ENCODE measurements at regions not wholly inside any gene's neighbourhood (a gene's known extent, or its start where the extent isn't known, plus 50 kb on each side); places are given as distances from the start of the nearest gene placed in this dataset.
A peak's percentile ranks its signal among the peaks of the same experiment; 100 is the strongest.

GRCh38 chr9:87803166-87803565 lies 77.2 kb downstream of the CTSL start:
- DNase-seq (ENCODE audit: low spot score): no peak
- Mint-ChIP-seq H3K4me1 (ENCODE audit: low read depth) (no peaks in the 10 kb centered on the region), H3K4me3 (no peak overlapping the region), H3K27me3 (ENCODE audit: insufficient read depth) (peaks cover 5% of the 10 kb centered on the region), H3K36me3 (ENCODE audit: low read depth) (no peaks in the 10 kb centered on the region), H3K9me3 (no peaks in the 10 kb centered on the region), H3K27ac (no peak overlapping the region)
- intact Hi-C loops (cut with micrococcal nuclease): no loop called here

GRCh38 chr9:87803623-87804345 lies 77.9 kb downstream of the CTSL start:
- no peak overlapping the region for H3K27ac Mint-ChIP-seq
- no peaks in the 10 kb centered on the region for H3K4me1 Mint-ChIP-seq (ENCODE audit: low read depth)
- H3K9me3 Mint-ChIP-seq: no peaks in the 10 kb centered on the region

GRCh38 chr9:87805259-87805658 lies 77.4 kb upstream of the SPATA31E1 start:
- Mint-ChIP-seq H3K4me3 (no peak overlapping the region), H3K27me3 (ENCODE audit: insufficient read depth) (peaks cover 6% of the 10 kb centered on the region), H3K4me1 (ENCODE audit: low read depth) (no peaks in the 10 kb centered on the region), H3K36me3 (ENCODE audit: low read depth) (no peaks in the 10 kb centered on the region), H3K27ac (no peak overlapping the region), H3K9me3 (peaks cover 3% of the 10 kb centered on the region)
- intact Hi-C loops (cut with micrococcal nuclease): no loop called here
- no peak for DNase-seq (ENCODE audit: low spot score)

More at GRCh38 chr9:87803623-87804345, 77.9 kb downstream of the CTSL start:
- no peak for DNase-seq (ENCODE audit: low spot score)
- Mint-ChIP-seq H3K36me3 (ENCODE audit: low read depth) (no peaks in the 10 kb centered on the region), H3K27me3 (ENCODE audit: insufficient read depth) (peaks cover 5% of the 10 kb centered on the region), H3K4me3 (no peak overlapping the region)
- intact Hi-C loops (cut with micrococcal nuclease): no loop called here

- intact Hi-C loops (cut with micrococcal nuclease): loop anchor here (5.0 to 10.0 kb wide), 5 partner anchors 45 to 1405 kb away; no protein-coding TSS in a partner anchor
- Mint-ChIP-seq H3K4me3 (no peak overlapping the region), H3K27ac (no peak overlapping the region), H3K36me3 (ENCODE audit: low read depth) (no peaks in the 10 kb centered on the region), H3K27me3 (ENCODE audit: insufficient read depth) (peaks cover 4% of the 10 kb centered on the region), H3K4me1 (ENCODE audit: low read depth) (peaks cover 25% of the 10 kb centered on the region), H3K9me3 (peaks cover 3% of the 10 kb centered on the region)
- DNase-seq (ENCODE audit: low spot score): no peak
Observed at GRCh38 chr9:87810008-87810407, 72.7 kb upstream of the SPATA31E1 start.

GRCh38 chr9:87810679-87811178 lies 71.9 kb upstream of the SPATA31E1 start:
- Mint-ChIP-seq H3K4me3 (no peak overlapping the region), H3K27me3 (ENCODE audit: insufficient read depth) (peaks cover 6% of the 10 kb centered on the region), H3K27ac (no peak overlapping the region), H3K4me1 (ENCODE audit: low read depth) (peaks cover 25% of the 10 kb centered on the region), H3K36me3 (ENCODE audit: low read depth) (no peaks in the 10 kb centered on the region), H3K9me3 (peaks cover 3% of the 10 kb centered on the region)
- intact Hi-C loops (cut with micrococcal nuclease): loop anchor here (5.0 to 10.0 kb wide), 5 partner anchors 46 to 1406 kb away; no protein-coding TSS in a partner anchor
- no peak for DNase-seq (ENCODE audit: low spot score)

GRCh38 chr9:87812375-87813118 lies 70.1 kb upstream of the SPATA31E1 start:
- H3K27ac Mint-ChIP-seq: peak overlapping the region; percentile 12

GRCh38 chr9:87813119-87813463 lies 69.6 kb upstream of the SPATA31E1 start:
- Mint-ChIP-seq H3K9me3 (peaks cover 3% of the 10 kb centered on the region), H3K27me3 (ENCODE audit: insufficient read depth) (peaks cover 13% of the 10 kb centered on the region), H3K36me3 (ENCODE audit: low read depth) (no peaks in the 10 kb centered on the region), H3K27ac (peak overlapping the region; percentile 12), H3K4me3 (no peak overlapping the region), H3K4me1 (ENCODE audit: low read depth) (peaks cover 25% of the 10 kb centered on the region)
- intact Hi-C loops (cut with micrococcal nuclease): loop anchor here (2.0 to 10.0 kb wide), 6 partner anchors 20 to 1408 kb away; no protein-coding TSS in a partner anchor
- no peak for DNase-seq (ENCODE audit: low spot score)

More at GRCh38 chr9:87812375-87813118, 70.1 kb upstream of the SPATA31E1 start:
- H3K4me1 Mint-ChIP-seq (ENCODE audit: low read depth): peaks cover 25% of the 10 kb centered on the region
- peaks cover 13% of the 10 kb centered on the region for H3K27me3 Mint-ChIP-seq (ENCODE audit: insufficient read depth)
- no peak for DNase-seq (ENCODE audit: low spot score)
- no peaks in the 10 kb centered on the region for H3K36me3 Mint-ChIP-seq (ENCODE audit: low read depth)
- intact Hi-C loops (cut with micrococcal nuclease): loop anchor here (1.0 to 10.0 kb wide), 8 partner anchors 20 to 1408 kb away; no protein-coding TSS in a partner anchor
- no peak overlapping the region for H3K4me3 Mint-ChIP-seq
- peaks cover 3% of the 10 kb centered on the region for H3K9me3 Mint-ChIP-seq

GRCh38 chr9:87816036-87816435 lies 66.6 kb upstream of the SPATA31E1 start:
- H3K4me1 Mint-ChIP-seq (ENCODE audit: low read depth): peaks cover 25% of the 10 kb centered on the region
- no peaks in the 10 kb centered on the region for H3K36me3 Mint-ChIP-seq (ENCODE audit: low read depth)
- DNase-seq (ENCODE audit: low spot score): no peak
- no peak overlapping the region for H3K4me3 Mint-ChIP-seq
- peaks cover 11% of the 10 kb centered on the region for H3K27me3 Mint-ChIP-seq (ENCODE audit: insufficient read depth)
- H3K27ac Mint-ChIP-seq: no peak overlapping the region
- no peaks in the 10 kb centered on the region for H3K9me3 Mint-ChIP-seq
- intact Hi-C loops (cut with micrococcal nuclease): loop anchor here (10.0 kb wide), 4 partner anchors 51 to 1411 kb away; no protein-coding TSS in a partner anchor

- DNase-seq (ENCODE audit: low spot score): no peak
- intact Hi-C loops (cut with micrococcal nuclease): loop anchor here (10.0 kb wide), 4 partner anchors 54 to 1414 kb away; no protein-coding TSS in a partner anchor
- Mint-ChIP-seq H3K4me1 (ENCODE audit: low read depth) (peaks cover 2% of the 10 kb centered on the region), H3K27ac (no peak overlapping the region), H3K36me3 (ENCODE audit: low read depth) (no peaks in the 10 kb centered on the region), H3K4me3 (no peak overlapping the region), H3K9me3 (no peaks in the 10 kb centered on the region), H3K27me3 (ENCODE audit: insufficient read depth) (peaks cover 11% of the 10 kb centered on the region)
Observed at GRCh38 chr9:87818308-87818707, 64.4 kb upstream of the SPATA31E1 start.

- Mint-ChIP-seq H3K27ac (no peak overlapping the region), H3K36me3 (ENCODE audit: low read depth) (no peaks in the 10 kb centered on the region), H3K4me3 (no peak overlapping the region), H3K27me3 (ENCODE audit: insufficient read depth) (peaks cover 2% of the 10 kb centered on the region), H3K4me1 (ENCODE audit: low read depth) (peaks cover 6% of the 10 kb centered on the region), H3K9me3 (no peaks in the 10 kb centered on the region)
- DNase-seq (ENCODE audit: low spot score): no peak
- intact Hi-C loops (cut with micrococcal nuclease): no loop called here
Observed at GRCh38 chr9:87824216-87824875, 58.3 kb upstream of the SPATA31E1 start.

- H3K9me3 Mint-ChIP-seq: no peaks in the 10 kb centered on the region
- peaks cover 1% of the 10 kb centered on the region for H3K27me3 Mint-ChIP-seq (ENCODE audit: insufficient read depth)
- intact Hi-C loops (cut with micrococcal nuclease): no loop called here
- no peak for DNase-seq (ENCODE audit: low spot score)
- H3K4me3 Mint-ChIP-seq: no peak overlapping the region
- peaks cover 12% of the 10 kb centered on the region for H3K4me1 Mint-ChIP-seq (ENCODE audit: low read depth)
- H3K27ac Mint-ChIP-seq: no peak overlapping the region
- H3K36me3 Mint-ChIP-seq (ENCODE audit: low read depth): no peaks in the 10 kb centered on the region
Observed at GRCh38 chr9:87824886-87825285, 57.8 kb upstream of the SPATA31E1 start.

- intact Hi-C loops (cut with micrococcal nuclease): no loop called here
- H3K9me3 Mint-ChIP-seq: no peaks in the 10 kb centered on the region
Observed at GRCh38 chr9:87826331-87826730, 56.3 kb upstream of the SPATA31E1 start.

More at GRCh38 chr9:87826331-87826730, 56.3 kb upstream of the SPATA31E1 start:
- peaks cover 1% of the 10 kb centered on the region for H3K27me3 Mint-ChIP-seq (ENCODE audit: insufficient read depth)
- H3K4me3 Mint-ChIP-seq: no peak overlapping the region
- no peak for DNase-seq (ENCODE audit: low spot score)
- no peaks in the 10 kb centered on the region for H3K36me3 Mint-ChIP-seq (ENCODE audit: low read depth)
- no peak overlapping the region for H3K27ac Mint-ChIP-seq
- peaks cover 15% of the 10 kb centered on the region for H3K4me1 Mint-ChIP-seq (ENCODE audit: low read depth)
